HL-60 (cell line): ENCODE measurements at regions not wholly inside any gene's neighbourhood (a gene's known extent, or its start where the extent isn't known, plus 50 kb on each side); places are given as distances from the start of the nearest gene placed in this dataset.

ENCODE experiments used
- DNase-seq, 2 experiments: peaks; one replicate each; pipeline ENCODE4 v3.0.0-alpha.2; 2010 to 2020; ENCODE audit warnings: low read depth in 1 of 2, low spot score in 1 of 2
- H3K27ac ChIP-seq: fragments of 250-450 bp; sonication (Bioruptor Pico); replicated peaks from 2 replicates; pipeline ENCODE4 v1.5.1; 2020; ENCODE audit warnings: mild to moderate bottlenecking, moderate library complexity
- H3K27me3 ChIP-seq: fragments of 250-450 bp; sonication (Bioruptor Pico); 2 replicates; pipeline ENCODE4 v1.5.1; 2021; ENCODE audit warnings: mild to moderate bottlenecking, moderate library complexity; ENCODE audit not compliant: insufficient read depth, poor library complexity, severe bottlenecking
- H3K4me3 ChIP-seq: replicated peaks from 2 replicates; pipeline ENCODE4 v1.5.1; 2011; ENCODE audit warnings: mild to moderate bottlenecking, control low read depth, low read length; ENCODE audit not compliant: insufficient read depth
- CTCF ChIP-seq: IDR thresholded peaks from one replicate; pipeline ENCODE4 v1.5.1; 2011; ENCODE audit warnings: low read length, control low read depth, inconsistent platforms; ENCODE audit not compliant: insufficient read depth
- GABPA ChIP-seq: IDR thresholded peaks from 2 replicates; pipeline ENCODE4 v1.6.1; 2012; ENCODE audit warnings: low read depth
- POLR2AphosphoS5 ChIP-seq: IDR thresholded peaks from 2 replicates; pipeline ENCODE4 v1.6.1; 2012; ENCODE audit warnings: low read depth
- REST ChIP-seq: IDR thresholded peaks from 2 replicates; pipeline ENCODE4 v1.6.1; 2012; ENCODE audit warnings: low read depth; ENCODE audit not compliant: insufficient replicate concordance
- SPI1 ChIP-seq: IDR thresholded peaks from 2 replicates; pipeline ENCODE4 v1.6.1; 2012; ENCODE audit warnings: low read depth, mild to moderate bottlenecking, borderline replicate concordance

GRCh38 chr17:53012364-53012763, 810.4 kb upstream of the KIF2B start:
- H3K27ac ChIP-seq: no peak overlapping the region
- H3K27me3 ChIP-seq: no peaks in the 10 kb centered on the region
- no peak for TF ChIP-seq CTCF
- TF ChIP-seq GABPA: no peak
- TF ChIP-seq REST: no peak
- TF ChIP-seq SPI1: no peak
- no peak for TF ChIP-seq POLR2AphosphoS5
- DNase-seq: no peak
- no peak overlapping the region for H3K4me3 ChIP-seq

GRCh38 chr17:53006006-53006405, 816.7 kb upstream of the KIF2B start:
- H3K4me3 ChIP-seq: no peak overlapping the region
- DNase-seq: no peak
- H3K27ac ChIP-seq: no peak overlapping the region
- TF ChIP-seq SPI1 (no peak), POLR2AphosphoS5 (no peak), CTCF (no peak), REST (no peak), GABPA (no peak)
- H3K27me3 ChIP-seq: no peaks in the 10 kb centered on the region

- TF ChIP-seq GABPA (no peak), SPI1 (no peak), REST (no peak), CTCF (no peak), POLR2AphosphoS5 (no peak)
These were observed 817.8 kb upstream of the KIF2B start for GRCh38 chr17:53004902-53005301.

More at GRCh38 chr17:53004902-53005301, 817.8 kb upstream of the KIF2B start:
- no peak for DNase-seq
- no peak overlapping the region for H3K27ac ChIP-seq
- H3K4me3 ChIP-seq: no peak overlapping the region
- no peaks in the 10 kb centered on the region for H3K27me3 ChIP-seq
